ENCODE measurements at regions not wholly inside any gene's neighbourhood (a gene's known extent, or its start where the extent isn't known, plus 50 kb on each side); places are given as distances from the start of the nearest gene placed in this dataset.

DNA sequence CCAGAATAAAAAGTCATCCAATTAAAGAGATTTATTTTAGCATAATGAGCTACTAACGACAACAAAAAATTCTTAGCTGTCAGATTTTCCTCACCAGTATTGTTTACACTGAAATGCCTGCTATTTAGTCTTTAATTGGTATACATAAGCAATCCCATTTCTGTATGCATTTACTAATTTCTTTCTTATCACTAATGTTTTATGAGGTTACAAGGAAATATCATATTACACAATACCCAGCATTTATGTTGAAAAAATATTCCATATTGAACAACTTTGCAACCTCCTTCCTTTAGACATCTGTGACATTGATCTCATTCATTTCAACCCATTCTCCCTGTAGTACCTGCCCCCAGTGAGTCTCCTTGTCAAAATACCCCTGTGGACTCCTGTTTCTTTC is 135.4 kb downstream of the SLITRK6 start:
- no peak for DNase-seq

DNA sequence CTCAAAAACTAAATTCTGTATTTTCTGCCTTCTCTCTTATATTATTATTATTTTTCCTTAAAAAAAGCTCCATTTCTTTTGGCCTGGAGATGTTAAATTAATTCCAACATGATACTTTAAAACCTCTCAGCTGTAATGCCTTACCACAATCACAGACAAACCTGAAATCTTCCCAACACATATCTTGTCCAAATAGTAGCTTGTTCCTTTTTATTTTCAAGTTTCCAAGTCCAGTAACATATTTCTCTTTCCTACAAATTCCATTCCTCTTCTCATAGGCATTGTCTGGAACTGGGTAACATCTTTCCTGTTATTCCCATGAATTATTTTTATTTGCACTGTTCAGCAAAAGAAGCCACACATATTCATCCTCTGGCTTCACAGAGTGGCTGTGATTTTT is 137.0 kb downstream of the SLITRK6 start:
- DNase-seq, result no peak

DNA sequence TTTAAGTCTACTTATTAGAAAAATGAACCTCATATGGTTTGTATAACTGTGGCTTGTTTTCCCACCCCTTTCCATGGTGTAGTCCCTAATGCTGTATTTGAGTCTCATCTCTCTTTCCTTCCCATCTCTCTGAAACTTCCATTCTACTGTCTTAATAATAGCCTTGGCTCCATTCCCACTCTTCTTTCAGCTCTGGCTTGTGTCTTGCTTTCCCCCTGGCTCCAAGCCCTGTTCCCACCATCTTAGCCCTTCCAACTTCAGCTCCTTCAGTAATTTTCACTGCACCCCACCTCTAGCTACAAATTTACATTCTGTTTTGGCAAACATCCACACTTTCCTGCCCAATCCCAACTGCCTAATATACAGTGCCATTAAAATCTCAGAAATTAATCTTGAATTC is 137.5 kb downstream of the SLITRK6 start:
- DNase-seq, result no peak

DNA sequence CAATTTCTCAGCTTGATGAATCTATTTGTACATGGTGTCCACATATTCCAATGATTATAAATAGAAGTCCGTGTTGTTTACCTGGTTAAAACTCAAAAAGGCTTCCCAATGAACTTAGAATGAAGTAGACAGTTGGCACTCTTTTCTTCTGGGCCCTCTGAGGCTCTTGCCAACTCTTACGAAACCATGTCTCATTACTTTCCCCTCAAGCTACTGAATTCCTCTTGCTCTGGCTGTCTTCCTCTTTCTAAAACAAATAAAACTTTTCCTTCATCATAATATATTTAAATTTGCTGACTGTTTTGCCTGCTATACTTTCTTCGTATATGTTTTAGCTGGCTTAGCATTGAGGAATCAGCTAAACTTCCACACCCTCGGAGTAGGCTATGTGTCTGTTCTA is 139.7 kb downstream of the SLITRK6 start:
- no peak for DNase-seq

DNA sequence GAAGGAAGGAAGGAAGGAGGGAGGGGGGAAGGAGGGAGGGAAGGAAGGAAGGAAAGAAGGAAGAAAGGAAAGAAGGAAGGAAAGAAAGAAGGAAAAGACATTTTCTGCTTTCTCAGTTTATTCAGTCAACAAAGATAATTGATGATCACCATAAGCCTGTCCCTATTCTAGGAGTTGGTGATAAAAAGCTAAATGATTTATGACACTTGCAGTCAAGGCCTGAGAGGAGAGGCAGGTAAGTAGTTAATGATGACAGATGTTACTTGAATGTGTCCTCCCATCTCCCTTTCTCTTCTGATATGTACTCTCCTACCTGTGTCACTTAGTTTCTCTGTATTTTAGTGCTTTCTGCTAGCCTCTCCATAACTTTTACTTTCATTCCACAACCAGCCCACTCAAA is 141.3 kb downstream of the SLITRK6 start:
- no peak for DNase-seq

DNA sequence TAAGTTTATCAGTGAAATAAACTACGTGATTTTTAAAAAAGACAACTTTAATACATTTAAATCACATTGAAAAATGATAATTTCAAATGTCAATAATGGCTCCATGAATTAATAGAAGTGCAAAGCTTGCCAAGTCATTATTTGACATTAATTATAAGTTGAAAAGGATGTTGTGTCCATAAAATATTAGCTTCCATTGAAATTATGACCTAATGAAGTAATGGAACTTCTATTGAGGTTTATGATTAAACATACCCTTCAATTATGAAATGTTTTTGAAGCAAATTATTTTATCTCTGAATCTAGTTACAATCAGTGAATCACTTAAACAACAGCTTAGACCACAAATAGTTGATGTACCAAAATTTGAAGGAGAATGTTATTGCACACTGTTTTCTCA is 144.2 kb downstream of the SLITRK6 start:
- DNase-seq, result no peak

DNA sequence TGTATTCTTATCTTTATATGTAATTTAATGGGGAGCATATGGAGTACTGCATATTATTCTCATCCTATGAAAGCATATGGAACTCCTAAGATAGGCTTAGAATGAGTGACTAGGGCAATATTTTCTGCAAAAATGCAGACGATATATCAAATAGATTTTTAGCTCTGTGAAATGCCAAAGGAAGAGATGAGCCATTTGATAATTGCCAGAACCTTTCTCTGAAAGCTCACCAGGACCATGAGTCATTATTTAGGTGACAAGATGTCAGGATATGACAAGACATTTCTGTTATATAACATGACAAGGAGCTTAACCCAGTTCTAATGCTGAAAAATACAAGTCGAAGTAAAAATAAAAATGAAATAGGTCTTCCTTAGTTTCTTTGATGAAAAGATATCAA is 145.0 kb downstream of the SLITRK6 start:
- DNase-seq, result no peak

DNA sequence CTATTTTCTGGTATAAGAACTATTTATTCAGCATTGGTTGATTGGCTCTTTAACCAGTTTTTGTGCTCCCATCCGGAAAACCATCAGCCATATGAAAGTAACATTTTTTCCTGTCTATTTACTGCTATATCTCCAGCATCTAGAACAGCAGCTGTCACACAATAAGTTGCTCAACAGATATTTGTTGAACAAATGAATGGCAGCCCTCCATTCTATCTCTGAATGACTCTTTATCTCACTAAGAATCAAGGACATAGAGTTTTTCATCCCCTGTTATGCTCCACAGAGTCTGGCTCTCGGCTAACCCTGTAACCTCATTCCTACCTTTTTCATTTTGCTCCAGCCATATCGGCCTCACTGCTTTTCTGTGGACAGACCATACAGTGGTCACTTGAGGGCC is 145.5 kb downstream of the SLITRK6 start:
- DNase-seq, result no peak

DNA sequence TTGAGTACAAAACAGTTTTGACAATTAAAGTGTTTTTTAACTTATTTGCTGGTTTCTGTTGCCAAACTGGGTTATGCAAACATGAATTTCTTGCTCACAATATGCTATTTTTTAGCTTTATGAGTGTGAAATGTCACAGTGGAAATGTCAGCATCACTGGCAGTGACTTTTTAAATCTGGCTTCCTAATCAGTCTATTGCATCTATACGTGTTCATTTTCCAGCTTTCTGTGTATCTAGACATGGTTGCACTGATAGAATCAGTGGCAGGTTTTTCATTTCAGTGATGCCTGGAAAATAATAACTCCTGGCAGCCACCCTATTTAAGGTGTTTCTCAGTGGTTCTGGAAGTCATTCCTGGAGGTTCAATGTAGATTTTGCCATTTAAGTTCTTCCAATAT is 146.7 kb downstream of the SLITRK6 start:
- DNase-seq, result no peak

DNA sequence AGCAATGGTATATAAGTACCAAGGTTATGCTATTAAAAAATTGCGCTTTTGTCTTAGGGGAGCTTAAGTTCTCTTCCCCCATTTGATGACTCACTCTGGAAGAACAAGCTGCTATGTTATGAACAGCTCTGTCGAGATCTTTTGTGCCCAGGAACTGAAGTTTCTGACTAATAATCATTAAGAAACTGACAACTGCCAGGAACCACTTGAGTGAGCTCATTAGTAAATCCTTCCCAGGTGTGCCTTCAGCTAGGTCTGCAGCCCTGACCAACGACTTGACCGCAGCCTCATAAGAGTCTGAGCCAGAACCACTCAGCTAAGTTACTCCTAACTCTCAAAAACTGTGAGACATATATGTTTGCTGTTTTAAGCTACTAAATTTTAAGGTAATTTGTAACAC is 147.8 kb downstream of the SLITRK6 start:
- no peak for DNase-seq

DNA sequence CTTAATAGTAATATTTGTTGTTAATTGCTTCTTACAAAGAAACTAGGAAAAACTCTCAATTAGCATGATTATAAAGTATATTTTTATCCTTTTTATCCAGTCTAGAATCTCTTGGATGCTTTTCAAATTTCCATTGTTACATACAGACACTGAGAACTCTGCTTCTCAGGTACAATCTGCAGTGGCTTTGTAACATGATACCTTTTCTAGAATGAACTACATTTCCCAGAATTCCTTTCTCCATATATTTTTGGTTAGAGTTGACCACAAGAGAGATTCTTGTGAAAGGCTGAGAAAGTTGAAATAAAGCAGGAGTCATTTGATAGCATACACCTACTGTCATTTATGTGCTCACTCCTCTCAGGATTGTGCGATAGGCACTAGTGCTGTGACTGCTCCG is 148.6 kb downstream of the SLITRK6 start:
- no peak for DNase-seq

DNA sequence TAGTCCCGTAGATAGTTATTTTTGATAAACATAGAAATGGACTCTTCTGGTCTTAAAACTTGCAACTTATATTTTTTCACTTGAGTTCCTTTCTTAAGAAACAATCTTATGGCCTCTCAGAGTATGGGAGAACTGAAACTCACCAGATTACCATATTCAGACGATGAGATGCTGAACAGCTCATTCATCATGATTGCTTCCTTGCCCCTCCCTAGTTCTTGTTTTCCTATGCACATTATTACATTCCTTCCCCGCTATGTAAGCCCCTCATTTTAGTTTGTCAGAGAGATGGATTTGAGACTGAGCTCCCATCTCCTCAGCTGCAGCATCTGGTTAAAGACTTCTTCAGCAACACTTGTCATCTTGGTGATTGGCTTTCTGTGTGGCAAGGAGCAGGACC is 158.5 kb downstream of the SLITRK6 start:
- no peak for DNase-seq

DNA sequence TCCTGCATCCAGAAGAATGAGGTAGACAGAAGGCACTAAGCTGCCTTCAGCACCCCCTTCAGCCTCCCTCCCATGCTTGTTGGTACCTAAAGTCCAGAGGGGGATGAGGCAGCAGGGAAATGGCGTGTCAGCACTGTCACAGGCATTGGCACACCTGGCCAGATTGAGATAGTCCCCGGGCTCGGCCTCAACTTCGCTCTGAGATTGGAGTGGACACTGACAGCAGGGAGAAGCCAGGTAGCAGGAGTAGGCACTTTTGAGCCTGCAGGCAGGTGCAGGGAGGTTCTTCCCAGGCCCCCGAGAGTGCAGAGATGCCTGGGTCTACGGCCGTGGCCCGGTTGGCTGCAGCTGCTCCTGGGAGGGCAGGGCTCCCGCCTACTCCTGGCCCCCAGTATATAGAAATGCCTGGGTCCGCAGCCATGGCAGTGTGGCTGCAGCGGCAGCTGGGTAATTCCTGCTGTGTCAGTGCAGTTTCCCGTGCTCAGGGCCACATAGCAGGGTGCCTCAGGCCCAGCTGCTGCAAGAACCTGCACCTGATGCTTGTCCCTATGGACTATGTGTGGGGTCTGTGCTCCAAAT is 160.3 kb downstream of the SLITRK6 start:
- DNase-seq, result no peak

DNA sequence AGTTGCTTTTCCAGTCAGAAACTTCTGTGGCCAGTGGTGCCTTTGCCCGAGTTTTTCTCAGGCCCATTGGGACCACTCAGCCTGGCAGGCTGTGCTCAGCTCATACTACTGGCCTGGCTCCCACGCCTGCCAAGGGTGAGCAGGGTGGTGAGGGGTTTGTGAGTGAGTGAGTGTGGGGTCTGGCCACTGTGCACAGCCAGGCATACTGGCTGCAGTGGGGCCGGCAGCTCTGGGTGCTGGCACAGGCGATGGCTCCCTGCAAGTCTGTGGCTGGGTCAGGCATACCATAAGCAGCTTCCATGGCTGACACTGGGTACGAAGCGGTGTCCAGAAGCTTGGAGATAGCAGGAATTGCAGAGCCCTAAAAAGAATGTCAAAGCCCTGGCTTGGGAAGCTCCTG is 161.0 kb downstream of the SLITRK6 start:
- no peak for DNase-seq

DNA sequence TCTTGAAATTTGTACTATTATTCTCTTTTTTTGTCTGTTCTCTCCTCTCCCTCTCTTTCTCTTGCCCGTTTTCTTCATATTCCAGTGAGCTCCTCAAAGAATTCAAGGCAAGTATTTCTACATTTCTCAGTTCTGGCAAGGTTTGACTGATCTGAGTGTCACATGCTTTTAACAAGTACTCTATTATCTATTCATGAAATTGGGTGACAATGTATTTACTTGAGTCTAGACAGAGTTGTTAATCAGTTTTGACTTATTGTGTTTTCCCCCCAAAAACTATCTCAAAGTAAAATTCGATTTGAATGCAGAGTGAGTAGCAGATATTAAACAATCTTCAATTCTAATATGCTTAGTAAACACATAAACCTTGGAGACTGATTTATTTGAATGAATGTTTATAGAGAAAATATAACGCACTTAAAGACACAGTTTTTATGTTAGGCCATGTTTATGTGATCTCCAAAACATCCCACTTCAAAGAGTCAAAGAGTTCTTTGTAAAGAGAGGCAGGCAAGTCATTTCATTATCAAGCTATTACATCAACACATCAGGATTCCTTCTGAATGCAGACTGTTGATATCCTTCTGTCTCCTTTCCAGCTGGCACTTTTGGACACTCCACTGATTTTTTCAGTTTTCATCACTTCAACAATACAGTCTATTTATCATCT is 166.6 kb downstream of the SLITRK6 start:
- DNase-seq, result no peak

DNA sequence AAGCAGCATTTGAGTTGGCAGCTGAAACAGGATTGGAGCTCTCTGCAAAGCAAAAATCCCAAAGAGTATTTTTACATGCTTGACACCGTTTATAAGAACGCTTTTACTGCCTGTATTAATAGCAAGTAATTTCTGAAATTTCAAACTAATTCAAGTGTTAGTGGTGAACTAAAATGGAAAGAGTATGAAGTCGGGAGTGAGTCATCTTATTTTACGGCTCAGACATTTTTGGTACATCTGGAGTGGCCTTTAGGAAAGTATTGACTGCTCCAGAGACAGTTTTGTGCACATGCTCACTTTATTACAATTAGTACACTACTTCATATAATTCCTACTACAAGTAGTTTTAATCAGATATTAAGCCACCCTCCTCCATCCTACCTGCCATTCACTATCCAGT is 167.4 kb downstream of the SLITRK6 start:
- DNase-seq, result no peak

DNA sequence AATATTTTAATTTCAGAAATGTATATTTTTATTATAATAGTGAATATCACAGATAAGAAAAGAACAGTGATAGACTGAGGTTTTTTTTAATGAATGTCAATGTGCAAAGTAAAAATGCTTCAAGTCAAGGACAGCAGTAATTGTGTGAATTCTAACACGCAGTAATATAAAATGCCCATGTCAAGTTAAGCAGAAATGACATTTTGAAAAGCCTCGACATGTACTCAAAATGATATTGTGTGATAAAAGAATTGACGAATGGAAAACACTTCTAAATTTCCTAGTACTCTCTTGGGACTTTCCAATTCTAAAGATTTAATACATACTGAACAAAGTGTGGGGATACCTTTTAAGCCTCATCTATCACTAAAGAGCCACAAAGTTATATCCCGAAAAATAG is 172.6 kb downstream of the SLITRK6 start:
- no peak for DNase-seq

DNA sequence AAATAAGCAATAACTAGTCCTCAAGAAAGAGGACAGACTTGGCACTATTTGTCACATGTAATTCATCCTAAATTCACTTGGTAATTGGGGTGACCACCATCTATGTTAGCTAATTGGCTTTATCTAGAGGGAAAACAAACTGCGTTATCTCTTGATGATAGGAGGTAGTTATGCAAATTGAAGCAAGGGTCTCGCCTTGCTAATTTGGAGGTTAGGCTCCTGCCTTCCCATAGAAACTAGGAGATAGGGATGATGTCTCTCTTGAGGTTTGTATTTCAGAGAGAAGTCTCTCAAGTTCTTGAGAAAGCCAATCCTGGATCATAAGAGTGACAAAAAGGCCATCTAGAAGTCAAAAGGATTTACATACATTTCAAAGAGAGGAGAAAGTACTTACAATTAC is 179.9 kb downstream of the SLITRK6 start:
- DNase-seq, result no peak

DNA sequence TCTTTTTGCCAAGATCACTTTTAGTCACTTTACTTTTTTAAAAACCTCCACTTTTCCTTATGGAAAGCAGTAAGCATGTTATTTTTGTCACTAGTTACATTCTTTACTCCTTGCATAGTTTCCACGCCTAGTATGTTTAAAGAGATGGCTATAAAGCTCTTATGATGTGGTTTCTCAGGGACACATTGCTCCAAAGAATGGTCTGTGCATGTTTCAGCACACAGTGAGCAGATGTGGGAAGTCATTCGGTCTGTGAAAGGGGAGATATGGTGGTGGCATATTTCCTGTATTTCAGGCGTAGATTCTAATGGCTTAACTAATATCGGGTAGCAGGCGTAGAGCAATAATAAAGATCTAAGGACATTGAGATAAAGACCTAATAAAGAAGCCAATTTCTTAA is 180.7 kb downstream of the SLITRK6 start:
- no peak for DNase-seq

DNA sequence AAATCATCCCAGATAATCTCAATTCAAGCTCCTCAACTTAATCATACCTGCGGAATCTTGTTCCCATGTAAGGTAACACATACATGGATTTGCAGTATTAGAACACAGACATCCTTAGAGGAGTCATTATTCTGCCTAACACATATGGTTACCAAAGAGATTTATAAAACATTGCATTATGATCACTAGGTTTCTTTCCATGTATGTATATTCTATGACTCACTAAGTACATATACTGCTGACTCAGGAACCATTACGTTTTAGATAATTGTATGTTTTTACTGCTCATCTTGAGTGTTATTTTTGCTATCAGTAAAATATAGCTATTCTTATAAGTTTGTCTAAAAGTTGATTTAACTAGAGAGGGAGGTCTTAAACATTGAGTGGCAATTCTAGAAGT is 182.9 kb downstream of the SLITRK6 start:
- no peak for DNase-seq

DNA sequence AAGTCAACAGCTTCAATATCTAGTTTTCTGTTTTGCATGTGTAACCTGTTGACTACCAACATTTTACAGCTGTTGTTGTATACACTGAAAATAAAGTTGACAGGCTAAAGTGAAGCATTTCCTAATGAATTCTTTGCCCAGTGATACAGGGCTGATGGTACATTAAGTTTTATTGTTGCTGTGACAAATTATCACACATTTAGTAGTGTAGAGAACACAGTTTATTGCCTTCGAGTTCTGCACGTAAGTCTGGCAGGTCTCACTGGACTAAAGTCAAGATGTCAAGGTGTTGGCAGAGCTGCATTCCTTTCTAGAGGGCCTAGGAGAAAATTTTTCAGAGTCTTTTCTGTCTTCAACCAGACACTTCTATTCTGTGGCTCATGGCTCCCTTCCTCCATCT is 184.2 kb downstream of the SLITRK6 start:
- no peak for DNase-seq

DNA sequence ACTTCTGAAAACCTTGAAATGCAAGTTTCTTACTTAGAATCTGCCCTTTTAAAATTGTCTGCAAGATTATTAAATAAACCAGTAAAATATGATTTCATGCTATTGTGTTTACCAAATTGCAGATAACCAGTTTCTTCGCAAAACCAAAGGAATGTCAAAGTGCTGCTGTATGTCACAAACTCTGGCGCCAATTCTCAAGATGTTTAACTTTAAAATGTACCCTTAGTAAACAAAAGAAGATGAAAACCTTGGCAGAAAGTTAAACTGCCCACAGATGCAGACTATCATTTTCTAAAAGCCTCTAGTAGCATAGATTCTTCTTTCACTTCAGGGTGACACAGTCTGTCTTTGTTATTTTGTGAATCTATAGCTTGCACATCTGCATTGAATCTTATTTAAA is 189.2 kb downstream of the SLITRK6 start:
- no peak for DNase-seq

DNA sequence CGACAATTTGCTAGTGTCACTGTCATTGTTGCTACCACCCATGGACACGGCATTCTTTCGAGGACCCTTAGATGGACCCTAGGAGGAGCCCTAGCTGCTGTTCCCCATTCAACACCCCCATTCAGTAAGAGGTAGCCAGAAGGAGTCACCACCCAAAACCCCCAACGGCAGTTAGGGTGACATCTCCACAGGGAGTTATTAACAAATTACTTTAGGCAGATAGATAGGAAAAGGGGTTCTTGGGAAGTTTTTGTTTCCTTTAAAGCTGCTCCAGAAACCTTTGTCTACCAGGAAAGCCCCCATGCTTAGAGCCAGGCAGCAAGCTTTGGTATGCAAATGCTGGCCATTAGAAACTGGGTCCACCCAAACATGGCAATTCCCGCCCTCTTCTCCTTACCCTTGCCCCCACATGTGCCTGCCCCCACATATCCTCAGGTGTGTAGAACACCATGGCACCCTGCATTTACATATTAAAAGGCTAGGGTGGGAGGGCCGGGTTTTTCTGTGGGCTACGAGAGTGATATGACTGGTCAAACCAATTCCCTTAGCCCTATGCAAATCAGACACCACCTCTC is 190.9 kb downstream of the SLITRK6 start:
- DNase-seq, result no peak

DNA sequence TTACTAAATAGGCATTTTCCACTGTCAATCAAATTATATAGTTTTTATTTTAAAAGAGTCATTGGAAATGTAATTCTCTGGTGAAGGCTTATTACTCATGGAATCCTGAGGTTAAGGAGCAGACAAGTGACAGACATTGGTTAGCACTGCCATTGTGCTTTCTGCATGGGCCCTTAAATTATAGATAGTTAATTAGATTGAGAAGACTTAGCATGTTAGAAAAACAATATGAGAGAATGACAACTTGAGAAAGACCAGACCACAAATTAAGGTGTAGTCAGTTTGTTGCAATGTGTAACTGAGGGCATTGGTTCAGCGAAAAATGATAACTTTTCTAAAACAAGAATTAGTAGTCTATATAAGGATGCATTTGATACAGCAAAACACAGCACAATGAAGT is 195.5 kb downstream of the SLITRK6 start:
- no peak for DNase-seq

DNA sequence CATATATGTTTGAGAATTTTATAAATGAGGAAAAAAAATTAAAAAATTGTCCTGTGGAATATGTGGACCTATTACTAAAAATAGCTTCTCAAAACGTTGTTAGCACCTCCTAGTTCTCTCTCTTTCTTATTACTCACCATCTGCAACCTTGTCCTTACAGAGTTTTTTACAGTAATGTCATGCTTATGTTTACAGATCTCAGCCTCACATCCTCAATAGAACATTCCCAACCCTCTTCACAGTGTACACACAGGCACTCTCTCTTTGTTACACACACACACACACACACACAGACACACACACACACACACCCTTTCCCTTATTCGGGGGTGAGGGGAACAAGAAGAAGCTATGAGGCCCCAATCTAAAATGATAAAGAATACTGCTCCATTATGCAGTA is 197.7 kb downstream of the SLITRK6 start:
- no peak for DNase-seq
